Spleen (tissue), 7 donors: ENCODE measurements at regions not wholly inside any gene's neighbourhood (a gene's known extent, or its start where the extent isn't known, plus 50 kb on each side); places are given as distances from the start of the nearest gene placed in this dataset.

Experiments
- CTCF ChIP-seq, 11 experiments: fragments of 200-600 bp in 7 of 11; fragments of 450-650 bp in 4 of 11; sonication (generic) in 4 of 11; IDR thresholded peaks in 8 of 11; conservative IDR thresholded peaks in 3 of 11; 1 replicate in 7 of 11; 2 replicates in 4 of 11; pipeline versions ENCODE4 v1.4.0 to v1.8.0; 2016 to 2021; ENCODE audit warnings: antibody characterized with exemption in 11 of 11, inconsistent platforms in 4 of 11, mild to moderate bottlenecking in 1 of 11
- POLR2A ChIP-seq, 3 donors: fragments of 450-650 bp; IDR thresholded peaks; one replicate each; pipeline ENCODE4 v1.5.1; 2017; ENCODE audit warnings: antibody characterized with exemption in 3 of 3, mild to moderate bottlenecking in 1 of 3
- POLR2AphosphoS5 ChIP-seq, 3 donors: sonication (generic); formaldehyde crosslinking; IDR thresholded peaks; one replicate each; pipeline ENCODE4 v1.5.1; 2017; ENCODE audit warnings: antibody characterized with exemption in 3 of 3
- donor health status: DM: no; HTN: no; CAD: no; lungs with moderate emphysema.
- donor health status: DM: no; HTN: no; CAD: no.
- donor health status: DM: no; HTN: no; CAD: no.

- no peak for TF ChIP-seq CTCF (IDR thresholded peaks at IDR 0.05 in 8 of 11, conservative IDR thresholded peaks at IDR 0.05 in 3 of 11)
- no peak for TF ChIP-seq POLR2A (IDR thresholded peaks at IDR 0.05)
- no peak for TF ChIP-seq POLR2AphosphoS5 (IDR thresholded peaks at IDR 0.05)
Measured at GRCh38 chrX:98294310-98294709, 1410.6 kb downstream of the RPA4 start.
